ENCODE measurements at regions not wholly inside any gene's neighbourhood (a gene's known extent, or its start where the extent isn't known, plus 50 kb on each side); places are given as distances from the start of the nearest gene placed in this dataset.

GRCh38 chr15:58332676-58333400 is 99.0 kb upstream of the LIPC start:
- H3K9ac ChIP-seq (ENCODE audit: low read length) = peak overlapping the region; percentile 10
- peaks cover 30% of the 10 kb centered on the region for H3K4me1 ChIP-seq (ENCODE audit: insufficient read depth, low read length)
- no peaks in the 10 kb centered on the region for H3K9me3 ChIP-seq (ENCODE audit: low read length)
- peak overlapping the region; percentile 61 for H3K27ac ChIP-seq (ENCODE audit: low read depth, low read length)
- no peaks in the 10 kb centered on the region for H3K36me3 ChIP-seq (ENCODE audit: insufficient read depth, low read length)
- no peak overlapping the region for H3K4me3 ChIP-seq (ENCODE audit: low read depth in 1 of 2, low read length in 2 of 2)
- no peaks in the 10 kb centered on the region for H3K27me3 ChIP-seq (ENCODE audit: control insufficient read depth in 1 of 2, insufficient read depth in 2 of 2, low read length in 2 of 2)

GRCh38 chr15:58334803-58335202 is 97.0 kb upstream of the LIPC start:
- Histone ChIP-seq H3K9ac (ENCODE audit: low read length) (no peak overlapping the region), H3K4me1 (ENCODE audit: insufficient read depth, low read length) (peaks cover 30% of the 10 kb centered on the region), H3K27ac (ENCODE audit: low read depth, low read length) (no peak overlapping the region), H3K4me3 (ENCODE audit: low read depth in 1 of 2, low read length in 2 of 2) (no peak overlapping the region), H3K36me3 (ENCODE audit: insufficient read depth, low read length) (no peaks in the 10 kb centered on the region), H3K27me3 (ENCODE audit: control insufficient read depth in 1 of 2, insufficient read depth in 2 of 2, low read length in 2 of 2) (no peaks in the 10 kb centered on the region), H3K9me3 (ENCODE audit: low read length) (no peaks in the 10 kb centered on the region)

- Histone ChIP-seq H3K4me1 (ENCODE audit: insufficient read depth, low read length) (peaks cover 21% of the 10 kb centered on the region), H3K9me3 (ENCODE audit: low read length) (no peaks in the 10 kb centered on the region), H3K36me3 (ENCODE audit: insufficient read depth, low read length) (no peaks in the 10 kb centered on the region), H3K9ac (ENCODE audit: low read length) (no peak overlapping the region), H3K27ac (ENCODE audit: low read depth, low read length) (no peak overlapping the region), H3K27me3 (ENCODE audit: control insufficient read depth in 1 of 2, insufficient read depth in 2 of 2, low read length in 2 of 2) (no peaks in the 10 kb centered on the region), H3K4me3 (ENCODE audit: low read depth in 1 of 2, low read length in 2 of 2) (no peak overlapping the region)
Observed at GRCh38 chr15:58336161-58336560, 95.6 kb upstream of the LIPC start.

- no peak overlapping the region for H3K27ac ChIP-seq (ENCODE audit: low read depth, low read length)
- no peaks in the 10 kb centered on the region for H3K27me3 ChIP-seq (ENCODE audit: control insufficient read depth in 1 of 2, insufficient read depth in 2 of 2, low read length in 2 of 2)
Observed at GRCh38 chr15:58340176-58340575, 91.6 kb upstream of the LIPC start.

GRCh38 chr15:58342508-58342907 is 89.3 kb upstream of the LIPC start:
- Histone ChIP-seq H3K27ac (ENCODE audit: low read depth, low read length) (no peak overlapping the region), H3K9me3 (ENCODE audit: low read length) (no peaks in the 10 kb centered on the region), H3K4me1 (ENCODE audit: insufficient read depth, low read length) (no peaks in the 10 kb centered on the region), H3K4me3 (ENCODE audit: low read depth in 1 of 2, low read length in 2 of 2) (no peak overlapping the region), H3K27me3 (ENCODE audit: control insufficient read depth in 1 of 2, insufficient read depth in 2 of 2, low read length in 2 of 2) (no peaks in the 10 kb centered on the region), H3K9ac (ENCODE audit: low read length) (no peak overlapping the region), H3K36me3 (ENCODE audit: insufficient read depth, low read length) (no peaks in the 10 kb centered on the region)

More at GRCh38 chr15:58340176-58340575, 91.6 kb upstream of the LIPC start:
- Histone ChIP-seq H3K36me3 (ENCODE audit: insufficient read depth, low read length) (no peaks in the 10 kb centered on the region), H3K9me3 (ENCODE audit: low read length) (no peaks in the 10 kb centered on the region), H3K4me1 (ENCODE audit: insufficient read depth, low read length) (no peaks in the 10 kb centered on the region), H3K4me3 (ENCODE audit: low read depth in 1 of 2, low read length in 2 of 2) (no peak overlapping the region), H3K9ac (ENCODE audit: low read length) (no peak overlapping the region)

- no peaks in the 10 kb centered on the region for H3K4me1 ChIP-seq (ENCODE audit: insufficient read depth, low read length)
- H3K9ac ChIP-seq (ENCODE audit: low read length) = no peak overlapping the region
Observed at GRCh38 chr15:58344213-58345070, 87.3 kb upstream of the LIPC start.

GRCh38 chr15:58346361-58346760 is 85.4 kb upstream of the LIPC start:
- H3K9me3 ChIP-seq (ENCODE audit: low read length) = no peaks in the 10 kb centered on the region
- no peaks in the 10 kb centered on the region for H3K27me3 ChIP-seq (ENCODE audit: control insufficient read depth in 1 of 2, insufficient read depth in 2 of 2, low read length in 2 of 2)
- H3K36me3 ChIP-seq (ENCODE audit: insufficient read depth, low read length) = no peaks in the 10 kb centered on the region
- H3K27ac ChIP-seq (ENCODE audit: low read depth, low read length) = no peak overlapping the region
- H3K9ac ChIP-seq (ENCODE audit: low read length) = no peak overlapping the region
- no peak overlapping the region for H3K4me3 ChIP-seq (ENCODE audit: low read depth in 1 of 2, low read length in 2 of 2)
- H3K4me1 ChIP-seq (ENCODE audit: insufficient read depth, low read length) = no peaks in the 10 kb centered on the region

More at GRCh38 chr15:58344213-58345070, 87.3 kb upstream of the LIPC start:
- H3K27me3 ChIP-seq (ENCODE audit: control insufficient read depth in 1 of 2, insufficient read depth in 2 of 2, low read length in 2 of 2) = no peaks in the 10 kb centered on the region
- H3K4me3 ChIP-seq (ENCODE audit: low read depth in 1 of 2, low read length in 2 of 2) = no peak overlapping the region
- H3K27ac ChIP-seq (ENCODE audit: low read depth, low read length) = no peak overlapping the region
- H3K36me3 ChIP-seq (ENCODE audit: insufficient read depth, low read length) = no peaks in the 10 kb centered on the region
- H3K9me3 ChIP-seq (ENCODE audit: low read length) = no peaks in the 10 kb centered on the region

GRCh38 chr15:58348095-58348812 is 83.5 kb upstream of the LIPC start:
- Histone ChIP-seq H3K4me1 (ENCODE audit: insufficient read depth, low read length) (no peaks in the 10 kb centered on the region), H3K9me3 (ENCODE audit: low read length) (no peaks in the 10 kb centered on the region), H3K9ac (ENCODE audit: low read length) (no peak overlapping the region), H3K27ac (ENCODE audit: low read depth, low read length) (no peak overlapping the region), H3K4me3 (ENCODE audit: low read depth in 1 of 2, low read length in 2 of 2) (no peak overlapping the region), H3K27me3 (ENCODE audit: control insufficient read depth in 1 of 2, insufficient read depth in 2 of 2, low read length in 2 of 2) (no peaks in the 10 kb centered on the region), H3K36me3 (ENCODE audit: insufficient read depth, low read length) (no peaks in the 10 kb centered on the region)

GRCh38 chr15:58352026-58352929 is 79.5 kb upstream of the LIPC start:
- H3K36me3 ChIP-seq (ENCODE audit: insufficient read depth, low read length) = no peaks in the 10 kb centered on the region
- H3K9me3 ChIP-seq (ENCODE audit: low read length) = no peaks in the 10 kb centered on the region
- H3K4me1 ChIP-seq (ENCODE audit: insufficient read depth, low read length) = no peaks in the 10 kb centered on the region
- H3K9ac ChIP-seq (ENCODE audit: low read length) = no peak overlapping the region
- no peak overlapping the region for H3K4me3 ChIP-seq (ENCODE audit: low read depth in 1 of 2, low read length in 2 of 2)
- no peak overlapping the region for H3K27ac ChIP-seq (ENCODE audit: low read depth, low read length)
- H3K27me3 ChIP-seq (ENCODE audit: control insufficient read depth in 1 of 2, insufficient read depth in 2 of 2, low read length in 2 of 2) = no peaks in the 10 kb centered on the region

- Histone ChIP-seq H3K4me3 (ENCODE audit: low read depth in 1 of 2, low read length in 2 of 2) (no peak overlapping the region), H3K9ac (ENCODE audit: low read length) (no peak overlapping the region), H3K27ac (ENCODE audit: low read depth, low read length) (no peak overlapping the region), H3K27me3 (ENCODE audit: control insufficient read depth in 1 of 2, insufficient read depth in 2 of 2, low read length in 2 of 2) (no peaks in the 10 kb centered on the region), H3K9me3 (ENCODE audit: low read length) (no peaks in the 10 kb centered on the region), H3K36me3 (ENCODE audit: insufficient read depth, low read length) (no peaks in the 10 kb centered on the region), H3K4me1 (ENCODE audit: insufficient read depth, low read length) (peaks cover 1% of the 10 kb centered on the region)
Observed at GRCh38 chr15:58355382-58355971, 76.3 kb upstream of the LIPC start.
